ENCODE measurements at regions not wholly inside any gene's neighbourhood (a gene's known extent, or its start where the extent isn't known, plus 50 kb on each side); places are given as distances from the start of the nearest gene placed in this dataset.

- TF ChIP-seq HMGXB4 (CRISPR knock-in tag; IDR thresholded peaks at IDR 0.05) (no peak), ZBTB21 (CRISPR knock-in tag; IDR thresholded peaks at IDR 0.05; ENCODE audit: borderline replicate concordance) (no peak), ETV6 (CRISPR knock-in tag; IDR thresholded peaks at IDR 0.05) (no peak), NR2C2 (CRISPR knock-in tag; IDR thresholded peaks at IDR 0.05) (no peak), ZNF416 (CRISPR knock-in tag; IDR thresholded peaks at IDR 0.05) (no peak), ELF4 (CRISPR knock-in tag; IDR thresholded peaks at IDR 0.05; ENCODE audit: low read depth) (no peak), SOX15 (CRISPR knock-in tag; IDR thresholded peaks at IDR 0.05) (no peak), JAZF1 (CRISPR knock-in tag; IDR thresholded peaks at IDR 0.05) (no peak), GRHL2 (CRISPR knock-in tag; IDR thresholded peaks at IDR 0.05; ENCODE audit: insufficient replicate concordance, severe bottlenecking) (no peak), OVOL2 (CRISPR knock-in tag; IDR thresholded peaks at IDR 0.05; ENCODE audit: borderline replicate concordance) (no peak), E2F5 (CRISPR knock-in tag; IDR thresholded peaks at IDR 0.05) (no peak), E2F1 (CRISPR knock-in tag; IDR thresholded peaks at IDR 0.05) (no peak), ZBTB43 (CRISPR knock-in tag; IDR thresholded peaks at IDR 0.05) (no peak)
Observed at GRCh38 chr3:151946606-151947005, 73.2 kb downstream of the SUCNR1 start.

GRCh38 chr3:151949706-151950105 is 76.3 kb downstream of the SUCNR1 start:
- no peak for ATAC-seq
- no peak for TF ChIP-seq ZNF671 (CRISPR knock-in tag; IDR thresholded peaks at IDR 0.05)
- H3K36me3 Mint-ChIP-seq: no peaks in the 10 kb centered on the region
- ChIA-PET CTCF (no interaction called here), POLR2A (no interaction called here)
- no peak overlapping the region for H3K27ac Mint-ChIP-seq
- H3K27me3 Mint-ChIP-seq (ENCODE audit: low read depth): no peaks in the 10 kb centered on the region
- DNase-seq (ENCODE audit: low spot score): no peak
- peaks cover 3% of the 10 kb centered on the region; the same call in 1 of the 2 replicates for H3K9me3 Mint-ChIP-seq
- peaks cover 9% of the 10 kb centered on the region; the same call in 1 of the 2 replicates for H3K4me1 Mint-ChIP-seq
- H3K4me3 Mint-ChIP-seq: no peak overlapping the region

More at GRCh38 chr3:151946606-151947005, 73.2 kb downstream of the SUCNR1 start:
- no peak overlapping the region for H3K27ac Mint-ChIP-seq
- ATAC-seq (no peak), DNase-seq (ENCODE audit: low spot score) (no peak)
- peaks cover 9% of the 10 kb centered on the region; the same call in 1 of the 2 replicates for H3K4me1 Mint-ChIP-seq
- no peak overlapping the region for H3K4me3 Mint-ChIP-seq
- ChIA-PET POLR2A (no interaction called here), CTCF (no interaction called here)
- no peaks in the 10 kb centered on the region for H3K27me3 Mint-ChIP-seq (ENCODE audit: low read depth)
- peaks cover 3% of the 10 kb centered on the region; the same call in 1 of the 2 replicates for H3K9me3 Mint-ChIP-seq
- no peaks in the 10 kb centered on the region for H3K36me3 Mint-ChIP-seq

- TF ChIP-seq CTCF (IDR thresholded peaks at IDR 0.05) (no peak), MLX (CRISPR knock-in tag; IDR thresholded peaks at IDR 0.05) (no peak), IRF2 (CRISPR knock-in tag; IDR thresholded peaks at IDR 0.05; ENCODE audit: borderline replicate concordance, low read depth) (no peak), NFATC4 (CRISPR knock-in tag; IDR thresholded peaks at IDR 0.05) (no peak), RORB (CRISPR knock-in tag; IDR thresholded peaks at IDR 0.05) (no peak), NFYB (CRISPR knock-in tag; conservative IDR thresholded peaks at IDR 0.05; ENCODE audit: low read depth) (no peak), ELF4 (CRISPR knock-in tag; IDR thresholded peaks at IDR 0.05; ENCODE audit: low read depth) (no peak), ZBTB43 (CRISPR knock-in tag; IDR thresholded peaks at IDR 0.05) (no peak), ZNF121 (CRISPR knock-in tag; IDR thresholded peaks at IDR 0.05) (no peak), HMGA2 (CRISPR knock-in tag; IDR thresholded peaks at IDR 0.05) (no peak)
- no peak overlapping the region for H3K4me3 Mint-ChIP-seq
- no peaks in the 10 kb centered on the region for H3K9me3 Mint-ChIP-seq
- no peak for ATAC-seq
- no peaks in the 10 kb centered on the region for H3K27me3 Mint-ChIP-seq (ENCODE audit: low read depth)
- ChIA-PET POLR2A (no interaction called here), CTCF (no interaction called here)
- no peaks in the 10 kb centered on the region for H3K36me3 Mint-ChIP-seq
- DNase-seq (ENCODE audit: low spot score): no peak
- no peaks in the 10 kb centered on the region for H3K4me1 Mint-ChIP-seq
- no peak overlapping the region for H3K27ac Mint-ChIP-seq
Observed at GRCh38 chr3:151955356-151955755, 81.9 kb downstream of the SUCNR1 start.
